ENCODE measurements at regions not wholly inside any gene's neighbourhood (a gene's known extent, or its start where the extent isn't known, plus 50 kb on each side); places are given as distances from the start of the nearest gene placed in this dataset.
"Not testable (repeated sequence)": the region's sequence is repeated elsewhere in the genome, so short reads cannot be mapped to it uniquely, and the experiment has no call there.

DNA sequence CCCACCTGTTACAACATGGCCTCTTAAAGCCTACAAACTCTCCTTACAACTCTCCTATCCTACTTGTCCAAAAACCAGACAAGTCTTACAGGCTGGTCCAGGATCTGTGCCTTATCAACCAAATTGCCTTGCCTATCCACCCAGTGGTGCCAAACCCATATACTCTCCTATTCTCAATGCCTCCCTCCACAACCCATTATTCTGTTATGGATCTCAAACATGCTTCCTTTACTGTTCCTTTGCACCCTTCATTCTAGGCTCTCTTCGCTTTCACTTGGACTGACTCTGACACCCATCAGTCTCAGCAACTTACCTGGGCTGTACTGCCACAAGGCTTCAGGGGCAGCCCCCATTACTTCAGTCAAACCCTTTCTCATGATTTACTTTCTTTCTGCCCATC, 1112.1 kb upstream of the TMEM132C start:
- not testable (repeated sequence) for H3K27me3 ChIP-seq (ENCODE audit: control insufficient read depth, insufficient read depth, low read length); H3K9ac ChIP-seq (ENCODE audit: low read depth, low read length); H3K9me3 ChIP-seq (ENCODE audit: control insufficient read depth, insufficient read depth, low read length); H3K36me3 ChIP-seq (ENCODE audit: control insufficient read depth, insufficient read depth, low read length); H3K4me1 ChIP-seq (ENCODE audit: control insufficient read depth, insufficient read depth, low read length); H3K4me3 ChIP-seq (ENCODE audit: low read depth, low read length)

- not testable (repeated sequence) for H3K9ac ChIP-seq (ENCODE audit: low read depth, low read length); H3K4me3 ChIP-seq (ENCODE audit: low read depth, low read length); H3K36me3 ChIP-seq (ENCODE audit: control insufficient read depth, insufficient read depth, low read length); H3K27me3 ChIP-seq (ENCODE audit: control insufficient read depth, insufficient read depth, low read length); H3K4me1 ChIP-seq (ENCODE audit: control insufficient read depth, insufficient read depth, low read length); H3K9me3 ChIP-seq (ENCODE audit: control insufficient read depth, insufficient read depth, low read length)
Observed at GRCh38 chr12:127155935-127156619, 1110.9 kb upstream of the TMEM132C start.

DNA sequence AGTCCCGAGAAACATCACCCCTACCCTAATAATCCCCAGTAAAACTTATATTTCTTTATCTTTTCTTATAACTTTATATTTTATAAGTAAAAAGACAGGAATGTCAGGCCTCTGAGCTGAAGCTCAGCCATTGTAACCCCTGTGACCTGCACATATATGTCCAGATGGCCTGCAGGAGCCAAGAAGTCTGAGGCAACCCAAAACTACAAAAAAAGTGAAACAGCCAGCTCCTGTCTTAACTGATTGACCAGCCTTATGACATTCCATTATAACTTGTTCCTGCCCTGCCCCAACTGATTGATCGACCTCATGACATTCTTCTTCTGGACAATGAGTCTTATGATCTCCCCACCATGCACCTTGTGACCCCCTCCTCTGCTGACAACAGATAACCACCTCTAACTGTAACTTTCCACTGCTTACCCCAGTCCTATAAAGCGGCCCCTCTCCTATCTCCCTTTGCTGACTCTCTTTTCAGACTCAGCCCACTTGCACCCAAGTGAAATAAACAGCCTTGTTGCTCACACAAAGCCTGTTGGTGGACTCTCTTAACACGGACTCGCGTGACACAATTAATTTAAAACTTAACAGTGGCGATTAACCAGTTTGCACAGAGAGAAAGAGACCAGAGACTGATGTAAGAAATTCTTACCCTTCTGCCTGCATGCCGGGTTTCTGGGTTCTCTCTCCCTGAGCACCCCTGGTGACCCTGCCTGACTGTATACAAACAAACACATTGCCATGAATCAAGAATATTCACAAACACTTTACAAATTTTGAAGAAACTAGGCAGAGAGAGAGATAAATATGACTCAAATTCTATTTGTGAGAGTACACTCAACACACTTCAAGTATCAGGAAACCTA, 1109.2 kb upstream of the TMEM132C start:
- H3K4me3 ChIP-seq (ENCODE audit: low read depth, low read length); H3K9ac ChIP-seq (ENCODE audit: low read depth, low read length); H3K4me1 ChIP-seq (ENCODE audit: control insufficient read depth, insufficient read depth, low read length); H3K36me3 ChIP-seq (ENCODE audit: control insufficient read depth, insufficient read depth, low read length); H3K27me3 ChIP-seq (ENCODE audit: control insufficient read depth, insufficient read depth, low read length); H3K9me3 ChIP-seq (ENCODE audit: control insufficient read depth, insufficient read depth, low read length): not testable (repeated sequence)

DNA sequence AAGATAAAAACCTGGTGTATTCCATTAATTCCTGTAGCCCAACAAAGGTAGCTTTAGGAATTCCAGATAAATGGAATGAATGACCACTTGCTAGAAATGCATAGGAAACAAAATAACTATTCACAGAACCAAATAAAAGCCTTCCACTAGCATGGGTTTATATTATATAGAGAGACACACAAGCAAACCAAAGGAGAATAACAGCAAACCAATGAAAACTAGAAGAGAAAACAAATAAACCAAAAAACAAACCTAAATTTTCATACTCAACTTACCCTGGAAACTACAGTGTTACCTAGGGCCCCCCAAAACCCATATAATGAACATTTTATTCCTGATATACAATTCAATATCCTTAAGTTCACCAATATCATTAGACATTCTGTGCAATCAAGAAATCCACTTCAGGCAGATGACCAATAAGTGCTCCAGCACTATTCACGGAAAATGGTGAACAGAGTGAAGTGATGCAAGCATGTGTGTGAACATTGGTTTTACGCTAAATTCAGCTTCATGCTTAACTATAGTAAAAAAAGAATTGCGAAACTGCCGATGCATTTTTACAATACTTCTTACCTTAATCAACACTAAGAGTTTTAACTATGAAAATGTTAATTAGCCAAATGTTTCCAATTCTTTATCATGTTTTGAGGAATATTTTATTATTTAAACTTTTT, 1108.4 kb upstream of the TMEM132C start:
- Histone ChIP-seq H3K9me3 (ENCODE audit: control insufficient read depth, insufficient read depth, low read length) (peaks cover 5% of the 10 kb centered on the region), H3K4me1 (ENCODE audit: control insufficient read depth, insufficient read depth, low read length) (no peaks in the 10 kb centered on the region), H3K36me3 (ENCODE audit: control insufficient read depth, insufficient read depth, low read length) (no peaks in the 10 kb centered on the region), H3K9ac (ENCODE audit: low read depth, low read length) (no peak overlapping the region), H3K4me3 (ENCODE audit: low read depth, low read length) (no peak overlapping the region), H3K27me3 (ENCODE audit: control insufficient read depth, insufficient read depth, low read length) (no peaks in the 10 kb centered on the region)

DNA sequence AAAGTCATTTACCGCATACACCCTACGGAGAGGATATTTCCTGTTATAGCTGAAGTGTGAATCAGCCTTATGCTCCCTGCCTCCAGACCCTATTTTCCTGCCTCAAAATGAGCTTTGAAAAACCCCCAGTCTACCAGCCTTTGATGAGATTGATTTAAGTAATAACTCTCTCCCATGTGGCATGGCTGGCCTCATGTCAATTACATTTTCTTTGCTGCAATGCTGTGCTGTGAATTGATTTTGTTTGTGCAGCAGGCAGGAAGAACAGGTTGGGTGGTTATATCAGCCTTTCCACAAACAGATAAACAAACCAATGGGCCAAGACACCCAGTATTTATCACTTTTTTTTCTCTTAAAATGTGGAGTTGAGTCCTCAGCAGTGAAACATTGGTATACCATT, 1105.5 kb upstream of the TMEM132C start:
- Histone ChIP-seq H3K9me3 (ENCODE audit: control insufficient read depth, insufficient read depth, low read length) (peaks cover 5% of the 10 kb centered on the region), H3K27me3 (ENCODE audit: control insufficient read depth, insufficient read depth, low read length) (no peaks in the 10 kb centered on the region), H3K36me3 (ENCODE audit: control insufficient read depth, insufficient read depth, low read length) (no peaks in the 10 kb centered on the region)

GRCh38 chr12:127162307-127162706, 1104.7 kb upstream of the TMEM132C start:
- peaks cover 5% of the 10 kb centered on the region for H3K9me3 ChIP-seq (ENCODE audit: control insufficient read depth, insufficient read depth, low read length)
- no peaks in the 10 kb centered on the region for H3K27me3 ChIP-seq (ENCODE audit: control insufficient read depth, insufficient read depth, low read length)
- H3K4me3 ChIP-seq (ENCODE audit: low read depth, low read length), result no peak overlapping the region
- no peaks in the 10 kb centered on the region for H3K4me1 ChIP-seq (ENCODE audit: control insufficient read depth, insufficient read depth, low read length)
- no peak overlapping the region for H3K9ac ChIP-seq (ENCODE audit: low read depth, low read length)
- no peaks in the 10 kb centered on the region for H3K36me3 ChIP-seq (ENCODE audit: control insufficient read depth, insufficient read depth, low read length)

More for the DNA sequence above, 1105.5 kb upstream of the TMEM132C start:
- Histone ChIP-seq H3K4me1 (ENCODE audit: control insufficient read depth, insufficient read depth, low read length) (no peaks in the 10 kb centered on the region), H3K9ac (ENCODE audit: low read depth, low read length) (no peak overlapping the region), H3K4me3 (ENCODE audit: low read depth, low read length) (no peak overlapping the region)

DNA sequence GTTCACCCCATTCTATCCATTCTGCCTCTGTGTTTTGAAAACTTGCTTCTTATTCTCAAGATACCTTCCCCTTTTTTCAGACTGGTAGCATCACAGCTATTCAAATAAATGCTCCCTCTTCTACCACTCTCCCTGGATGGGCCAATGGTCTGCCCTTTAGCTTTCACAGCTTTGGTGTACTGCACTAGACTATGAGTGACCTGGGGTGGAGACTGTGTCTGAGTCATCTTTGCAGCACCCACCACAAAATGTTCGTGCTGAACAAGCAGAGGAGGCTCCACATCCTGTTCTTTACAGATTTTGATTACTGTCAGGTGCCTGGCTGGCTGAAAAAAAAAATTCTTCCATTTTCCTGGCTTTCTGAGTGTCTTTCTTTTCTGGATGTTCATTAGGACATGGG, 1104.1 kb upstream of the TMEM132C start:
- Histone ChIP-seq H3K4me3 (ENCODE audit: low read depth, low read length) (no peak overlapping the region), H3K27me3 (ENCODE audit: control insufficient read depth, insufficient read depth, low read length) (no peaks in the 10 kb centered on the region), H3K9me3 (ENCODE audit: control insufficient read depth, insufficient read depth, low read length) (peaks cover 5% of the 10 kb centered on the region), H3K4me1 (ENCODE audit: control insufficient read depth, insufficient read depth, low read length) (no peaks in the 10 kb centered on the region), H3K9ac (ENCODE audit: low read depth, low read length) (no peak overlapping the region), H3K36me3 (ENCODE audit: control insufficient read depth, insufficient read depth, low read length) (no peaks in the 10 kb centered on the region)

- peak overlapping the region; percentile 35 for H3K4me3 ChIP-seq (ENCODE audit: low read depth, low read length)
- H3K36me3 ChIP-seq (ENCODE audit: control insufficient read depth, insufficient read depth, low read length), result no peaks in the 10 kb centered on the region
- H3K4me1 ChIP-seq (ENCODE audit: control insufficient read depth, insufficient read depth, low read length), result no peaks in the 10 kb centered on the region
- H3K9me3 ChIP-seq (ENCODE audit: control insufficient read depth, insufficient read depth, low read length), result peaks cover 5% of the 10 kb centered on the region
- no peaks in the 10 kb centered on the region for H3K27me3 ChIP-seq (ENCODE audit: control insufficient read depth, insufficient read depth, low read length)
- no peak overlapping the region for H3K9ac ChIP-seq (ENCODE audit: low read depth, low read length)
Observed at GRCh38 chr12:127165567-127166392, 1101.2 kb upstream of the TMEM132C start.

GRCh38 chr12:127169321-127170181, 1097.4 kb upstream of the TMEM132C start:
- no peaks in the 10 kb centered on the region for H3K4me1 ChIP-seq (ENCODE audit: control insufficient read depth, insufficient read depth, low read length)
- H3K9ac ChIP-seq (ENCODE audit: low read depth, low read length), result no peak overlapping the region
- no peak overlapping the region for H3K4me3 ChIP-seq (ENCODE audit: low read depth, low read length)
- no peaks in the 10 kb centered on the region for H3K36me3 ChIP-seq (ENCODE audit: control insufficient read depth, insufficient read depth, low read length)
- H3K27me3 ChIP-seq (ENCODE audit: control insufficient read depth, insufficient read depth, low read length), result no peaks in the 10 kb centered on the region
- peaks cover 6% of the 10 kb centered on the region for H3K9me3 ChIP-seq (ENCODE audit: control insufficient read depth, insufficient read depth, low read length)

DNA sequence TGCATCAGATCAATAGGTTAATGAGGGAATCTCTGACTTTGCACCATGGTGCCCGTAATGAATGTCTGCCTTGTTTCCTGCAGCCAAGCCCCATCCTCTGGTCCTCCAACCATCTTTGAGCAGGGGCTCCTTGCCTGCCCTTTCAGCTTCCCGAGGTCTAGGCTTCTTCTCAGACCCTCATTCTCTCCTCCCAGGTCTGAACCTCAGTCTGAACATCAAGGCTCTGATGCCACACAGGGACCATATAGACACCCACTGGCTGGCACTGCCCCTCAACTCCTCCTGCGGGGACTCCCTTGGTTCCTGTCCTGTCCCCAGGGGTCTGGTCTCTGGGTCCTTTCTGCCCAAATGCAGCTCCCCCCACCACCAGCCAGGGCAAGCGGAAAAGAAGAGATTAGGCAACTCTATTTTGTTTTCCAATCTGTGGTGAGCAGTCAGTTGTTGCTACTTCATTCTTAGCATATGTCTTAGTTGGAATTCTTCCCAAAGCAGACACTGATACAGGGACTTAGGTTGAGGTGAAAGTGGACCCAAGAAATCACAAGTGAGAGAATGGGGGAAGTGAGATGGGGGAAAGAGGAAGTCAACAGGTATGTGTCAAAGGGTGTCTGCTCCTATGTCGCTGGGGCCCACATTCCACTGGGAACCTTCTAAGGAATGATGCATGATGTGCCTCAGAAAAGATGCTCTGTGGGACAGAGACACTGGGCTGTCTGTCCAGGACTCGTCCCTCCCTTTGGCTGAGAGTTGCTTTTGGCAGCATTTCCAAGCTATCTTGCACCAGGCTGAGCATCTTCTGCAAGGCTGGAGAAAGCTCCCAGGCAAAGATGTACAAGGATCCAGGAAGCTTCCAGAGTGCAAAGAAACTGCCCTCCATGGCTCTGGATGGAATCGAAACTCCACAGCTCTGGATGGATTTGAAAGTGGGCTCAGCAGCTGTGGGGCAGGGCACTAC, 1096.5 kb upstream of the TMEM132C start:
- Histone ChIP-seq H3K9me3 (ENCODE audit: control insufficient read depth, insufficient read depth, low read length) (peaks cover 6% of the 10 kb centered on the region), H3K36me3 (ENCODE audit: control insufficient read depth, insufficient read depth, low read length) (no peaks in the 10 kb centered on the region), H3K9ac (ENCODE audit: low read depth, low read length) (no peak overlapping the region), H3K4me3 (ENCODE audit: low read depth, low read length) (no peak overlapping the region), H3K4me1 (ENCODE audit: control insufficient read depth, insufficient read depth, low read length) (no peaks in the 10 kb centered on the region), H3K27me3 (ENCODE audit: control insufficient read depth, insufficient read depth, low read length) (no peaks in the 10 kb centered on the region)
